Mesothelial cell of epicardium (in vitro differentiated cells): ENCODE measurements at regions not wholly inside any gene's neighbourhood (a gene's known extent, or its start where the extent isn't known, plus 50 kb on each side); places are given as distances from the start of the nearest gene placed in this dataset.

Experiments
- DNase-seq, 2 experiments: peaks; one replicate each; pipeline ENCODE4 v3.0.0; 2021; ENCODE audit warnings: low spot score in 2 of 2; ENCODE audit not compliant: unreplicated experiment in 2 of 2
- H3K27ac Mint-ChIP-seq: 2 replicates; pipeline ENCODE4 v1.8.0; 2021; ENCODE audit warnings: mixed read lengths
- H3K27me3 Mint-ChIP-seq: 2 replicates; pipeline ENCODE4 v1.8.0; 2021; ENCODE audit warnings: low read depth, mixed read lengths
- H3K36me3 Mint-ChIP-seq: 2 replicates; pipeline ENCODE4 v1.8.0; 2021; ENCODE audit warnings: mixed read lengths
- H3K4me1 Mint-ChIP-seq: 2 replicates; pipeline ENCODE4 v1.8.0; 2021; ENCODE audit warnings: mixed read lengths
- H3K4me3 Mint-ChIP-seq: 2 replicates; pipeline ENCODE4 v1.8.0; 2021; ENCODE audit warnings: mild to moderate bottlenecking, moderate library complexity, mixed read lengths
- H3K9me3 Mint-ChIP-seq: 2 replicates; pipeline ENCODE4 v1.8.0; 2021; ENCODE audit warnings: mixed read lengths
- TF ChIP-seq, protein P1 (sequence below): fragments of 200-600 bp; sonication (generic); IDR thresholded peaks from one replicate; pipeline ENCODE4 v1.5.0; 2021; ENCODE audit warnings: antibody characterized with exemption; ENCODE audit not compliant: unreplicated experiment

- no peak overlapping the region for H3K4me3 Mint-ChIP-seq
- H3K27me3 Mint-ChIP-seq: no peaks in the 10 kb centered on the region
- peaks cover 5% of the 10 kb centered on the region for H3K4me1 Mint-ChIP-seq
- H3K27ac Mint-ChIP-seq: no peak overlapping the region
- TF ChIP-seq, protein P1, sequence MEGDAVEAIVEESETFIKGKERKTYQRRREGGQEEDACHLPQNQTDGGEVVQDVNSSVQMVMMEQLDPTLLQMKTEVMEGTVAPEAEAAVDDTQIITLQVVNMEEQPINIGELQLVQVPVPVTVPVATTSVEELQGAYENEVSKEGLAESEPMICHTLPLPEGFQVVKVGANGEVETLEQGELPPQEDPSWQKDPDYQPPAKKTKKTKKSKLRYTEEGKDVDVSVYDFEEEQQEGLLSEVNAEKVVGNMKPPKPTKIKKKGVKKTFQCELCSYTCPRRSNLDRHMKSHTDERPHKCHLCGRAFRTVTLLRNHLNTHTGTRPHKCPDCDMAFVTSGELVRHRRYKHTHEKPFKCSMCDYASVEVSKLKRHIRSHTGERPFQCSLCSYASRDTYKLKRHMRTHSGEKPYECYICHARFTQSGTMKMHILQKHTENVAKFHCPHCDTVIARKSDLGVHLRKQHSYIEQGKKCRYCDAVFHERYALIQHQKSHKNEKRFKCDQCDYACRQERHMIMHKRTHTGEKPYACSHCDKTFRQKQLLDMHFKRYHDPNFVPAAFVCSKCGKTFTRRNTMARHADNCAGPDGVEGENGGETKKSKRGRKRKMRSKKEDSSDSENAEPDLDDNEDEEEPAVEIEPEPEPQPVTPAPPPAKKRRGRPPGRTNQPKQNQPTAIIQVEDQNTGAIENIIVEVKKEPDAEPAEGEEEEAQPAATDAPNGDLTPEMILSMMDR: no peak
- no peaks in the 10 kb centered on the region for H3K36me3 Mint-ChIP-seq
- peaks cover 5% of the 10 kb centered on the region for H3K9me3 Mint-ChIP-seq
- DNase-seq: no peak
Measured at GRCh38 chr5:17761326-17761725, 127.1 kb downstream of the TAF11L14 start.

- H3K36me3 Mint-ChIP-seq: no peaks in the 10 kb centered on the region
- peaks cover 6% of the 10 kb centered on the region for H3K4me1 Mint-ChIP-seq
- no peak overlapping the region for H3K4me3 Mint-ChIP-seq
- no peaks in the 10 kb centered on the region for H3K9me3 Mint-ChIP-seq
- no peaks in the 10 kb centered on the region for H3K27me3 Mint-ChIP-seq
- no peak for DNase-seq
- TF ChIP-seq, protein P1: no peak
- H3K27ac Mint-ChIP-seq: no peak overlapping the region
Measured at GRCh38 chr5:17763301-17763700, 129.0 kb downstream of the TAF11L14 start.

GRCh38 chr5:17766031-17766430 is 131.8 kb downstream of the TAF11L14 start:
- TF ChIP-seq, protein P1: no peak
- Mint-ChIP-seq H3K4me1 (peaks cover 29% of the 10 kb centered on the region), H3K9me3 (no peaks in the 10 kb centered on the region), H3K36me3 (no peaks in the 10 kb centered on the region), H3K27me3 (no peaks in the 10 kb centered on the region), H3K27ac (no peak overlapping the region), H3K4me3 (no peak overlapping the region)
- no peak for DNase-seq

DNA sequence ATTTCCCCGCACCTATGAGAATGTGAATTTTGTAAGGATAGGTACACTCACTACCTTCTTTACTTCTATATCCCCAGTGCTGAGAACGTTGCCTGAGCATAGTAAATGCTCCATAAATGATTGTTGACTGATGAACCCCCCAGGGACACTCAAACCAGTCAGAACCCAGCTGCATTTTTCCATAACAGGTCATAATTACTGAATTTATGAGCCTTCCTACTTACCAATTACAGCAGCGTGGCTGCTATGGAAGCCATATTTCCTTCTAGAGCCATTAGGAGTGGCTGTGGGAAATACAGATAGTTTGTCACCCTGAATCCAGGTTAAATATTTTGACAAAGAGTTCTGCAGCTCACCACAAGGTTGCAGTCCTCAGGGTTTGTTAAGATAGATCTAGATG is 135.0 kb downstream of the TAF11L14 start:
- Mint-ChIP-seq H3K27me3 (no peaks in the 10 kb centered on the region), H3K9me3 (peaks cover 5% of the 10 kb centered on the region), H3K4me1 (peaks cover 28% of the 10 kb centered on the region), H3K4me3 (no peak overlapping the region), H3K27ac (no peak overlapping the region), H3K36me3 (no peaks in the 10 kb centered on the region)
- no peak for DNase-seq
- TF ChIP-seq, protein P1: no peak

GRCh38 chr5:17772232-17772631 is 138.0 kb downstream of the TAF11L14 start:
- no peaks in the 10 kb centered on the region for H3K27me3 Mint-ChIP-seq
- peaks cover 24% of the 10 kb centered on the region for H3K4me1 Mint-ChIP-seq
- H3K36me3 Mint-ChIP-seq: no peaks in the 10 kb centered on the region
- H3K9me3 Mint-ChIP-seq: peaks cover 5% of the 10 kb centered on the region
- DNase-seq: no peak
- H3K27ac Mint-ChIP-seq: no peak overlapping the region
- TF ChIP-seq, protein P1: no peak
- H3K4me3 Mint-ChIP-seq: no peak overlapping the region

DNA sequence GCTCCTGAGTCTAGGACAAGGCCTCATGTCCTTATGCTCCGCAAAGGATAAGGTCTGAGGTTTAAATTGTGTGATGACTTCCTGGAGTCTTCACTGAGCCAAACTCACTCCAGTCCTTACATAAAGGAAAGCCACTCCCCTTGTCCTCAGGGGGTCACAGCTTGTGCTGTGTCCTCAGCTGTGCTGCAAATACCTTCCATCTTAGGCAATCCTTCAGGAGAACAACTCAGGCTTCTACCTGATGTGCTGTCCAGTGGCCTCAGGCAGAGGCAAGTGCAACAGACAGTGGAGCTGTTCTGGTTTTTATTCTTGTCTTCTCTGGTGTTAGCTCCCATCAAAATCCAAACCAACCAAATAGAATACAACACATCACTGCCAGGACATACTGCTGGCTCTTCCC is 151.5 kb downstream of the TAF11L14 start:
- Mint-ChIP-seq H3K4me3 (no peak overlapping the region), H3K27ac (no peak overlapping the region), H3K36me3 (no peaks in the 10 kb centered on the region), H3K9me3 (no peaks in the 10 kb centered on the region), H3K27me3 (no peaks in the 10 kb centered on the region), H3K4me1 (no peaks in the 10 kb centered on the region)
- DNase-seq: no peak
- TF ChIP-seq, protein P1: no peak
